Esophagus (tissue), 2 donors: ENCODE measurements at regions not wholly inside any gene's neighbourhood (a gene's known extent, or its start where the extent isn't known, plus 50 kb on each side); places are given as distances from the start of the nearest gene placed in this dataset.
"Not testable (repeated sequence)": the region's sequence is repeated elsewhere in the genome, so short reads cannot be mapped to it uniquely, and the experiment has no call there.

ENCODE experiments used
- H3K27ac ChIP-seq, 2 donors: one replicate each; pipeline ENCODE4 v1.5.1; 2013; ENCODE audit warnings: low read depth in 2 of 2, mild to moderate bottlenecking in 2 of 2, inconsistent platforms in 1 of 2, low read length in 1 of 2, moderate library complexity in 1 of 2
- H3K27me3 ChIP-seq, 2 donors: one replicate each; pipeline ENCODE4 v1.6.1; 2013; ENCODE audit warnings: low read length in 2 of 2, control low read depth in 1 of 2, mild to moderate bottlenecking in 1 of 2; ENCODE audit not compliant: insufficient read depth in 2 of 2, control insufficient read depth in 1 of 2
- H3K36me3 ChIP-seq, 2 donors: one replicate each; pipeline ENCODE4 v1.6.1; 2013; ENCODE audit warnings: low read length in 1 of 2; ENCODE audit not compliant: control insufficient read depth in 2 of 2, insufficient read depth in 2 of 2
- H3K4me1 ChIP-seq, 2 donors: one replicate each; pipeline ENCODE4 v1.6.1; 2013; ENCODE audit warnings: low read length in 1 of 2; ENCODE audit not compliant: control insufficient read depth in 2 of 2, insufficient read depth in 2 of 2
- H3K4me3 ChIP-seq, 2 donors: one replicate each; pipeline ENCODE4 v1.5.1; 2013; ENCODE audit warnings: low read length in 2 of 2, mild to moderate bottlenecking in 2 of 2, low read depth in 1 of 2, moderate library complexity in 1 of 2
- H3K9me3 ChIP-seq, 2 donors: one replicate each; pipeline ENCODE4 v1.6.1; 2013; ENCODE audit warnings: mild to moderate bottlenecking in 2 of 2, low read depth in 1 of 2, low read length in 1 of 2, moderate library complexity in 1 of 2; ENCODE audit not compliant: control insufficient read depth in 2 of 2, insufficient read depth in 1 of 2
- WGBS, 2 donors: extraction: QIAGEN DNeasy Blood & Tissue Kit; methylation state at CpG; one replicate each; pipeline ENCODE4 v1.1.7; 2013; 5-methylcytosine and 5-hydroxymethylcytosine counted together
- donor health status: healthy with polysubstance abuse.
- donor health status: Bipolar disorder and iron deficiency.

DNA sequence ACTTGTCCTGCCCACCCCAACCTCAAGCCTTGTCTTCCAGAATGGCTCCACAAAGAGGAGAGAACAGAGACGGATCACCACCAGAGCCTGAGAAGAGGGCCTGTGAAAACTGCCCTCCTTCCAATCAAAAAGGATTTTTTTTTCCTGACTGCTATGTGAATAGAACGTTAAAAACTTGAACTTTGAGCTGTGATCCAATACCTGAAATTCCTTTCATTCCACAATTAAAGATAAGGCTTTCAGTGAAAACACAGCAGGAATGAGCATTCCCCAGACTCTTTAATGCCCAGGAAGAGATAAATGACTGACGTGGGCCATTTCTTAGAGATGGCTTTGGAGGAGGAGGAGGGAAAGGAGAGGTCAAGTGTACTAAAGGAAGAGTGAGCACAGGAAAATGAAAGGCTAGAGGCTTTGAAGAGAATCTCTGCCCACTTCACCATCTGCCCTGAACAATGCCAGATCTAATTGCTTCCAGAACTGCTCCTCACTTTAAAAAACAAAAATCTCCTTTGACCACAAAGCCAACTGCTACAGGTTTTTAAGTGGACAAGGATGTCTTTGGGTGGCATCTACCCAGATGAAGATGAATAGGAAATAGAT, 177.9 kb upstream of the MAP3K1 start:
- Histone ChIP-seq H3K27ac (no peak overlapping the region), H3K4me3 (no peak overlapping the region), H3K9me3 (no peaks in the 10 kb centered on the region), H3K27me3 (no peaks in the 10 kb centered on the region), H3K36me3 (no peaks in the 10 kb centered on the region), H3K4me1 (peaks cover 2 to 3% of the 10 kb centered on the region in 2 donors)
- 44 to 64% methylated on average over 3 of the region's 3 CpGs for WGBS, 2 donors

DNA sequence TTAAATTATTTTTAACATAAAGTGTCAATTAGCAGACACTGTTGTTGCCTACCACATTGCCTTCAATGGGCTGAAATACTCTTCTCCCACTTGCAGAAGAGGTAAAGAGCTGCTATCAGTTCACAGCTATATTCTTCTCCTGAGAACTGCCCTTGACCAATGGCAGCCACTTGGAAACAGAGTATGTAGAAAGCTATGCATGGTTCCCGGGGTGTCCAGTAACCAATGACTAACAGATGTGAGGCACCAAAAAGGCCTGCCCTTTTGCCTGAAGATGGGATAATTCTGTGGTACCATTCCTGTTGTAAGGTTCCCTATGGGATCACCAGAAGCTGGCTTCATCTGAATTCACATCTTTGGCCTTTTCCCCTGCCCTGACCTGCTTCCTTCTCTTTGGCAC, 181.4 kb upstream of the MAP3K1 start:
- WGBS, 2 donors, result 89 to 95% methylated on average over 1 of the region's 1 CpG
- peaks cover 0 to 2% of the 10 kb centered on the region in 2 donors for H3K9me3 ChIP-seq
- H3K4me1 ChIP-seq, result peaks cover 0 to 3% of the 10 kb centered on the region in 2 donors
- no peaks in the 10 kb centered on the region for H3K27me3 ChIP-seq
- no peak overlapping the region for H3K27ac ChIP-seq
- no peak overlapping the region for H3K4me3 ChIP-seq
- H3K36me3 ChIP-seq, result no peaks in the 10 kb centered on the region

DNA sequence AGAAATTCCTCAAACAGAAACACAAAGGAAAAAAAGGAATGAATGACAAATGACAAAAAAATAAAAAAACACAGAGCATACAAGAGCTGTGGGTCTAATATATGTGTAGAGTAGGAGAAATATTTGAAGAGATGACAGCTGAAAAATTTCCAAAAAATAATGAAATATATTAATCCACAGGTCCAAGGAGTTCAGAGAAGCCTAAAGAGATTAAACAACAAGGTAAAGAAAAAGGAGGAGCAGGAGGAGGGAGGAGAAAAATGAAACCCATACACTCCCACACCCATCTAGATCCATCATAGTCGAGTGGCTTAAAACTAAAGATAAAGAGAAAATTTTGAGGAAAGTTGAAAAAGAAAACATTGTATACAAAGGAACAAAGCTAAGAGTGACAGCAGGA, 182.4 kb upstream of the MAP3K1 start:
- Histone ChIP-seq H3K9me3 (peaks cover 0 to 6% of the 10 kb centered on the region in 2 donors), H3K36me3 (no peaks in the 10 kb centered on the region), H3K4me1 (no peaks in the 10 kb centered on the region), H3K4me3 (no peak overlapping the region), H3K27ac (no peak overlapping the region), H3K27me3 (no peaks in the 10 kb centered on the region)
- 47 to 64% methylated on average over 1 of the region's 1 CpG for WGBS, 2 donors

DNA sequence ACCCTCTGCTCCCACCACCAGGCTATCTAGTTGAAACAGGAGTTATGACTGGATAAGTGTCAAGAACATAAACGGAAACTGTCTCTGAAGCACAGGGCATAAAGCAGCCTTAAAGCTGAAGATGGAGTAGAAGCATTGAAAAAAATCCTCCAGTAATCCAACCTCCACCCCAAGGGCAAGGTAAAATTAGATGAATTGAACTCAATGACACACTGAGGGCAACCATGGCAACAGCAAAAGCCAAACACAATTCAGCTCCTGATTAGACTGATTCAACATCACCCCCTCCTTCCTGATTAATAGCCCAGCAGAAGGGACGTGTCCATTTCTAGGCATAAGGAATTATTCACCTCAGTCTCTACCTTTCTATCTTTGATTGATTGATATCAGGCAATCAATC, 183.2 kb upstream of the MAP3K1 start:
- Histone ChIP-seq H3K27me3 (no peaks in the 10 kb centered on the region), H3K4me1 (no peaks in the 10 kb centered on the region), H3K27ac (no peak overlapping the region), H3K9me3 (peaks cover 0 to 6% of the 10 kb centered on the region in 2 donors), H3K4me3 (no peak overlapping the region), H3K36me3 (no peaks in the 10 kb centered on the region)
- 38 to 45% methylated on average over 2 of the region's 2 CpGs for WGBS, 2 donors

DNA sequence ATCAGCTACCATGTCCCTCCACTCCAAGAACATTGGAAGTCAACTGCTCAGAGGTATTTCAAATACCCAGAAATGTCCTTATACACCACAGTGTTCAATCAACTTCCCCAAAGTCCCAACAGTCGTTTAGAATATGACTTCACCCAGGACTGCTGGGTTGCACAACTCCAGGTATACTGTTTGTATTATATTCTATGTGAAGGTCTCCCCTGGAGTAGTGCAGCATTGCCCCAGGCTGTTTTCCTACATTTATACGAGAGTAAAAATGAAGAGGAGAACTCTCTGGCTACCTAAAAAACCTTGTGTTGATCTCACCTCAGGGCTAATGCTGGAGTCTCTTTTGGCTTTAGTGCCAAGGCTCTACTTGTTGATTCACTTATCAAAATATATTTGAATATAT, 183.6 kb upstream of the MAP3K1 start:
- Histone ChIP-seq H3K9me3 (peaks cover 0 to 6% of the 10 kb centered on the region in 2 donors), H3K27me3 (no peaks in the 10 kb centered on the region), H3K36me3 (no peaks in the 10 kb centered on the region), H3K4me3 (no peak overlapping the region), H3K4me1 (no peaks in the 10 kb centered on the region), H3K27ac (no peak overlapping the region)
- 51 to 55% methylated on average over 2 of the region's 2 CpGs for WGBS, 2 donors

DNA sequence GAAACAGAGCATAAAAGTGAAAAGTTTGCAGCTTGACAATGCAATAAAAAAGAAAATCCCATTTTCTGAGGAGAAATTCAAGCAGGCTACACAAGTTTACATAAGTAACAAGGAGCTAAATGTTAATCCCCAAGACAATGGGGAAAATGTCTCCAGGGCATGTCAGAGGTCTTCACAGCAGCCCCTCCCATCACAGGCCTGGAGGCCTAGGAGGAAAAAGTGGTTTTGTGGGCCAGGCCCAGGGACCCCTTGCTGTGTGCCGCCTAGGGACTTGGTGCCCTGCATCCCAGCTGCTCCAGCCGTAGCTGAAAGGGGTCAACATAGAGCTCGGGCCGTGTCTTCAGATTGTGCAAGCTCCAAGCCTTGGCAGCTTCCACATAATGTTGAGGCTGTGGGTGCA, 186.7 kb upstream of the MAP3K1 start:
- 96 to 98% methylated on average over 4 of the region's 4 CpGs for WGBS, 2 donors
- not testable (repeated sequence) for H3K36me3 ChIP-seq, H3K4me3 ChIP-seq, H3K27ac ChIP-seq, H3K4me1 ChIP-seq, H3K9me3 ChIP-seq, H3K27me3 ChIP-seq

DNA sequence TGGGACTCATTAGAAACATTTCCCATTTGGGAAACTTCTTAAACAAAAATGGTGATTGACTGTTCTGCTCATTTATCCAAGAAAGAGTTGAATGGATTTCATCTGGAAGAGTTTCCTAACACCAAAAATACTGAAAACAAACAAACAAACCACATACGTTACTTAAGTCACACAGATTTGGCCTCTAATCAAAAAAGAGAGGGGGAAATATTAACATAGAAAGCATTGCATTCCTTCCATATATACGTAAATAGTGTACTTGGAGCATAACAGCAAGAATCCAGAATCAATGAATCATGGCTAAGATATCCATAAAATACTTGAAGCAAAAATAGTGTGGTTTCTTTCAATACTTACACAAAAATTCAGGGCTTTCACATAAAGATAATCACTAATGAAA, 189.8 kb upstream of the MAP3K1 start:
- H3K27ac ChIP-seq, result no peak overlapping the region
- WGBS, 2 donors, result 47 to 72% methylated on average over 2 of the region's 2 CpGs
- H3K4me3 ChIP-seq, result no peak overlapping the region
- no peaks in the 10 kb centered on the region for H3K27me3 ChIP-seq
- peaks cover 0 to 6% of the 10 kb centered on the region in 2 donors for H3K9me3 ChIP-seq
- no peaks in the 10 kb centered on the region for H3K36me3 ChIP-seq
- no peaks in the 10 kb centered on the region for H3K4me1 ChIP-seq

DNA sequence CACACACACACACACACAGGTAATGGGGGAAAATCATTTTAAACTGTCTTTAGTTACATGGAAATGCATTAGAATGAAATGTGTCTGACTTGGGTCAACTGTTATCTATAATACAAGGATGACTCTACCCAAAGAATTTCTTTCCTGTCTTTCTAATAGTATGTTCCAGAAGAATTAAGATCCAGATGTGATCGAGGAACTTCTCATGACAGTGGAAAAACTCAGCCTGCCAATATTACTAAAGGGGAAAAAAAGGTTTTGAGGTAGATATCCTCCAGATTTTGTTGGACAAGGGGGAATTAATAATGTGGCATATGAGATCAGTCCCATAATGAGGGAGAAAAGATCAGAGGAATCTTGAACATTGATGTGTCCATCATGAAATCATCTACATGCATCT, 190.6 kb upstream of the MAP3K1 start:
- Histone ChIP-seq H3K9me3 (peaks cover 0 to 6% of the 10 kb centered on the region in 2 donors), H3K4me3 (no peak overlapping the region), H3K27me3 (no peaks in the 10 kb centered on the region), H3K27ac (no peak overlapping the region), H3K36me3 (no peaks in the 10 kb centered on the region), H3K4me1 (no peaks in the 10 kb centered on the region)
- 72 to 97% methylated on average over 1 of the region's 1 CpG for WGBS, 2 donors

DNA sequence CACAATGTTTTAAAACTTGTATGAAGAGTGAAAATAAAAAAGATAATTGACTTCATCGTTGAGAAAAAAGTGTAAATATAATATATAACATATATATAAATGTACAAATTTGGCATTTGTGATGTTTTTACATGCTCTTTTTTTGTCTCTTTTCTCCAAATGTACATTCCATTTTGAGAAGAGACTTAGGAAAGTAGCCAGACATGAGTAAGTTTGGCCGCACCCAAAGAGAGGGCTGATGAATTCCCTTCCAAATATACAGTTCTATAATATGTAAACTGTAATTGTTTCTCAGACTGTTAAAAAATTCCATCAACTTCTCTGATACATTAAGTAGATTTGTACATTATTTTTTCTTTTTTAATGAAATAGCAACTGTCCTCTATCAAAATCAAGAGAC, 193.2 kb upstream of the MAP3K1 start:
- H3K27me3 ChIP-seq, result no peaks in the 10 kb centered on the region
- no peak overlapping the region for H3K4me3 ChIP-seq
- 81 to 87% methylated on average over 2 of the region's 2 CpGs for WGBS, 2 donors
- H3K27ac ChIP-seq, result no peak overlapping the region
- H3K9me3 ChIP-seq, result no peaks in the 10 kb centered on the region
- H3K36me3 ChIP-seq, result no peaks in the 10 kb centered on the region
- H3K4me1 ChIP-seq, result no peaks in the 10 kb centered on the region

DNA sequence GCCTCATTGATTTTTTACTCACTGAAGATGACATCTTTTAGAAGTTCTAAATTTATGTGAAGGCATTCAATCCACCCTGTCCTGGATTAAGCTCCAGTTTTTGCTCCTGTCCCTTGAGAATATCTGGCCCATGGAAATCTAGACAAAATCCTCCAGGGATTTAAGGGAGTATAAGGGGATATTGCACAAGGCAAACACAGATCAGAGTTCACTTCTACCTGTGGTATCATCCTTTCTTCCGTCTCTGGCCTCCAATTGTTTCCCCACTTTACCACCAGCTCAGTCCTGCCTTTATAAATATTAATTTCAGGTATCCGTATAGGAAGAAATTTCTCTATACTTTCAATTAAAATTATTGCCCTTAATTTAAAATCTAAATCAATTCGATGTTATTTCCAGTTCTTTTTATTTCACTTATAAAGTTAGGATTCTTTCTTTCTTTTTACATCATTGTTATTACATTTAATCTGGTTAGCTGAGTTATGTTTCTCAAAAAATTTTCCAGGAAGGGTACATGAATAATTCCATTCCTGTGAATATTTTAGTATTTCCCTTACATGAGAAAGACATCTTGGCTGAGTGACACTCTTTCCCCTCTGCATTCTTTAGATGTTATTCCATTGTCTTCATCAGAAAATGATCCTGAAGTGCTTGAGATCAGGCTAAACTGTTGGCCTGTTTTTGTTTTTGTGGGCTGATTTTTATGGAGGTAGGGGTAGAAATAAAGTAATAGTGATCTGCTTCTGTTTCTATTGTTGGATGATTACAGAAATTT, 194.3 kb upstream of the MAP3K1 start:
- H3K36me3 ChIP-seq, result no peaks in the 10 kb centered on the region
- no peak overlapping the region for H3K27ac ChIP-seq
- no peaks in the 10 kb centered on the region for H3K4me1 ChIP-seq
- H3K4me3 ChIP-seq, result no peak overlapping the region
- WGBS, 2 donors, result 89 to 96% methylated on average over 3 of the region's 3 CpGs
- H3K9me3 ChIP-seq, result no peaks in the 10 kb centered on the region
- no peaks in the 10 kb centered on the region for H3K27me3 ChIP-seq
